ENCODE measurements at regions not wholly inside any gene's neighbourhood (a gene's known extent, or its start where the extent isn't known, plus 50 kb on each side); places are given as distances from the start of the nearest gene placed in this dataset.

DNA sequence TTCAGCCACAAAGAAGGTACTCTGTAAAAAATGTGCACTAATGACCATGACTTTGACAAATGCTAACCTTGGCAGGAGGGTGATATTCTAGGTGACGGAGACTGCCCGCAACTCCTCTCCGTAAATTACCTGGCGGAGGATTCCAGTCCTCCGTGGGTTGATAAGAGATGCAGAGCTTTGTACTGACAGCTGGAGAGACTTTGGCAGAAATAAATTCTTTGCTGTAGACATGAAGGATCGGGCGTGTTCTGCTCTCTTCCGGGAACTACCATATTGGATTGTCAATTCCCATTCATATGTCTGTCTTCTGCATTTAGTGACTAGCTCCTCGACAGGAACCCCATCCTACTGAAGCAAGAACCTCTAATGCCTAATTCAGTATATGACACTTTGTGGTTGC is 158.3 kb upstream of the KAZN start:
- no peak for DNase-seq (ENCODE audit: low read depth in 2 of 2)

DNA sequence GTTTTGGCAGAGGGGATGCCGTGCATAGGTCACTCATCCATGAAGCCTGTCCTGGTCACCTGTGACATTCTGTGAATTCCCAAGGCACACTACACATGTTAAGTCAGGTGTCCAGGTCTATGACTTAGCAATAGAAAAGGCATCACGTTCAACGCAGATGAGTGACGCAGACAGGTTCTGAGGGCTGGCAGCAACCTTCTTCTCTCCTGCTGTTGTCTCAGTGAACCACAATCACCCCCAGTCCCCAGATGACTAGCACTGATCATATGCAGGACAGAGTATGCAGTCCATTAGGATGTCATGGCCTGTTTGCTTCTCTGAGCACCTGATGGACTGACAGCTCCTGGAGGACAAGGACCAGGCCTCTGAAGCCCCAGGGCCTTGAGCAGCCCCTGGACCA is 157.8 kb upstream of the KAZN start:
- no peak for DNase-seq (ENCODE audit: low read depth in 2 of 2)

DNA sequence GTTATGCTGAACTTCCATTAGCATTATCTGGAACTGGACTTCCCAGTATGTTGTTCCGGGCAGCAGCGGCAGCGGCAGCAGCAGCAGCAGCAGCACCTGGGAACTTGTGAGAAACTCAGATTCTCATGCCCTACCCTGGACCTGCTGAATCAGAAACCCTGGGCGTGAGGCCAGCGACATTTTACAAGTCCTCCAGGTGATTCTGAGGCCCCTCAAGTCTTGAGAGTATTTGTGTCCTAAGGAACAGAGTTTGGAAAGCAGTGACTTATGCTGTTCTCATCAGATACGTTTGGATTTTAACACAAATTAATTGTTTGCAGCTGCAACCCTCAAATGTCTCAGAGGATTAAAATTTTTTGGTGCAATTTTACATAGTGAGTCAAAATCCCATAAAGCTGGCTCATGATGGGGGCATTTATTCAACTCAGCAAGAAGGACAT is 157.2 kb upstream of the KAZN start:
- no peak for DNase-seq (ENCODE audit: low read depth in 2 of 2)

GRCh38 chr1:14442669-14443068 is 155.8 kb upstream of the KAZN start:
- DNase-seq (ENCODE audit: low read depth in 2 of 2) = no peak

DNA sequence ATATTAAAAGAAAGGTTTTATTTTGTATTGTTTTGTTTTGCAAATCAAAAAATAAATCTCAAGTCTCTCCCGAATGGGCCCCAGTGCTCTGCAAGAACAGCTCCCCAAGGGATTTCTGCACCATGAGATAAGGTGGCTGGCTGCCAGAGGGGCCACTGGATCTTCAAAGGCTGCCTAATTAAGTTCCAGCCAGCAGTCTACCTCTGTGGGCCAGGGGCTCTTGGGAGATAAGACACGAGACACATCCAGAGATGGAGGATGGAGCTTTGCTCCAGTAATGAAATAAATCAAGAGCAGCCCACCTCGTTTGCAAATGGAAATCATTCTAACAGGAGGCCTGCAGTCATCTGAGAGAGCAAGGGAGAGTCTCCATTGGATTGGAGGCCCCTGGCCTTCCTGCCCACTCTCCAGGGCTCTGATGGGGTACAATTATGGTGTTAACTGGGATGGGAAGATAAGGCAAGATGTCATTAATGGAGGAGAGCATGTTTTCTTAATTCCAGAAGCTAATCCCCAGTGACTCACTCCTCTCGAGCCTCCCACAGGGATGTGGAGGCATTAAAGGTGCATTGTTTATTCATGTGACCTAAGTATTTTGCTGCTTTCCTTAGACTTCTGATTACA is 155.2 kb upstream of the KAZN start:
- DNase-seq (ENCODE audit: low read depth in 2 of 2) = no peak

- no peak for DNase-seq (ENCODE audit: low read depth in 2 of 2)
Observed at GRCh38 chr1:14451217-14451616, 147.3 kb upstream of the KAZN start.

GRCh38 chr1:14452551-14452950 is 145.9 kb upstream of the KAZN start:
- no peak for DNase-seq (ENCODE audit: low read depth in 2 of 2)

GRCh38 chr1:14460173-14460572 is 138.3 kb upstream of the KAZN start:
- no peak for DNase-seq (ENCODE audit: low read depth in 2 of 2)

DNA sequence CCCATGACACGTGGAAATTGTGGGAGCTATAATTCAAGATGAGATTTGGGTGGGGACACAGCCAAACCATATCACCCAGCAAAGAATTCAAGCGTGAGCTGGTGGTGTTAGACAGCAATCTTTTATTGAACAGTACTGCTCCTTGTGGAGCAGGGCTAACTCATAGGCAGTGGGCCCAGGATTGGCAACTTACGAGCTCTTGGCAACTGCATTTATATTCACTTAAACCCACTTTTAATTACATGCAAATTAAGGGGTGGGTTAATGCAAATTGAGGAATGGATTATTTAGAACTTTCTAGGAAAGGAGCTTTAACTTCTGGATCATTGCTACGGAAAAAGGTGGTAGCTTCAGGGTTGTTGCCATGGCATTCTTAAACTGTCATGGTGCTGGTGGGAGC is 135.6 kb upstream of the KAZN start:
- no peak for DNase-seq (ENCODE audit: low read depth in 2 of 2)

DNA sequence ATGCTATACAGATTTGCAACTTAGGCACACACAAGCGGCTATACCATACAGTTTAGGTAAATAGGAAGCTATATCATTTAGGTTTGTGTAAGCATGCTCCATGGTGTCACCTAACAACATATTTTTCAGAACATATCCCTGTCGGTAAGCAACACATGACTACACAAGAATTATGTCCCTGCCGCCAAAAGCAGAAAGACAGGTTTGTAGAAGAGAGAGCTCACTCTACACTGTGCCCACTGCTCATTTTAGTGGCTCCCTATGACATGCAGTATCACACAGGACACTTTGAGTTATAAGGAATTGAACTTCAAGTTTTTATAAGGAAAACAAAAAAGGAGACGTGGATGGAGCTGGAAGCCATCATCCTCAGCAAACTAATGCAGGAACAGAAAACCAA is 132.5 kb upstream of the KAZN start:
- no peak for DNase-seq (ENCODE audit: low read depth in 2 of 2)

GRCh38 chr1:14467112-14467511 is 131.4 kb upstream of the KAZN start:
- no peak for DNase-seq (ENCODE audit: low read depth in 2 of 2)

DNA sequence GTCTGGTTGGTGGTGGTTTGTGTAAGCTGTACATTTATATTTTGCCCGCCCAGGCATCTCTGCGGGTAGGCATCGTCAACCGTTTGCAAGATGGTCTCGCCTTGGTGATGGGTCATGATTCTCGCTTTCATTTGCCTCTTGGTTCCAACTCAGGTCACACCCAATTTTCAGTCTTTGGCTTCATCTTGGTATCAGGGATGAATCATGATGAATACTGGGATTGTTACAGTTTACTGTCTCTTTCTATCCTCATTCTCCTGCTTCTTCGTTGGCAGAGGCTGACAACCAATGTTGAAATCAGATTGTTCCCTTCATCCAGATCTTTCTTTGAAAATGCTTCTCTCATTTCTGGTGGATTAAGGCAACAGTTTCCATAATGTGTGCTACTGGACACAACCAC is 129.7 kb upstream of the KAZN start:
- DNase-seq (ENCODE audit: low read depth in 2 of 2) = no peak

DNA sequence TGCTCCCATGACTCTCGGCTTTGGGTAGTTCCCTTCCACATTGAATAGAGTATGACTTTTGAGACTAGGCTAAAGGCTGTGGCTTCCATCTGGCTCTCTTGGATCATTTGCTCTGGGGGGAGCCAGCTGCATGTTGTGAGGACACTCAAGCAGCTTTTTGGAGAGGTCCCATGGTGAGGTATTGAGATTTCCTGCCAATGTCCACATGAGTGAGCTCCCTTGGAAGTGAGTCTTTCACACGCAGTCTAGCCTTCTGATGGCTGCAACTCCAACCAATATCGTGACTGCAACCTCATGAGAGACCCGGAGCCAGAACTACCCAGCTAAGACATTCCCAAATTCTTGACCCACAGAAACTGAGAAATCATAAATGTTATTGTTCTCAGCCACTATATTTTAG is 127.7 kb upstream of the KAZN start:
- no peak for DNase-seq (ENCODE audit: low read depth in 2 of 2)

GRCh38 chr1:14474856-14475255 is 123.6 kb upstream of the KAZN start:
- DNase-seq (ENCODE audit: low read depth in 2 of 2) = no peak

GRCh38 chr1:14476170-14476955 is 122.1 kb upstream of the KAZN start:
- DNase-seq (ENCODE audit: low read depth in 2 of 2) = no peak

GRCh38 chr1:14478120-14478519 is 120.4 kb upstream of the KAZN start:
- DNase-seq (ENCODE audit: low read depth in 2 of 2) = no peak

DNA sequence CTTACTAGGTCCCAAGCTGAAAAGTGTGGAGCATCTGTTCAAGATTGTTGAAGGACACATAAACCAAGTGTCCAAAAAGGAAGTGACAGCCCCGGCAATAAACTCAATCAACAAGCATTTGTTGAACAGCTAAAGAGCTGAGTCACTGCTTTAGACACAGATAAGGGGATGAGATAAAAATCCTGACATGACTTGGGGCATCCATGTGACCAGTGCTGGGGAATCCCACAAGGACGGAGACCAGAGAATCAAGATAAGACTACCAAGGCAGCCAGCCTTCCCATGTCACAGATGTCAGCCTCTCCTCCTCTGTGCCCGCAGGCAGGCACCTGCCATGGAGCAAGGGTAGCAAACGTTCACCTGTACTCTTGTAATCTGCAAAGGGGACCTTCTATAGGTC is 118.6 kb upstream of the KAZN start:
- no peak for DNase-seq (ENCODE audit: low read depth in 2 of 2)

- no peak for DNase-seq (ENCODE audit: low read depth in 2 of 2)
Observed at GRCh38 chr1:14482784-14483450, 115.6 kb upstream of the KAZN start.

- DNase-seq (ENCODE audit: low read depth in 2 of 2) = no peak
Observed at GRCh38 chr1:14485285-14485684, 113.2 kb upstream of the KAZN start.

GRCh38 chr1:14486401-14487201 is 111.9 kb upstream of the KAZN start:
- DNase-seq (ENCODE audit: low read depth in 2 of 2) = no peak

DNA sequence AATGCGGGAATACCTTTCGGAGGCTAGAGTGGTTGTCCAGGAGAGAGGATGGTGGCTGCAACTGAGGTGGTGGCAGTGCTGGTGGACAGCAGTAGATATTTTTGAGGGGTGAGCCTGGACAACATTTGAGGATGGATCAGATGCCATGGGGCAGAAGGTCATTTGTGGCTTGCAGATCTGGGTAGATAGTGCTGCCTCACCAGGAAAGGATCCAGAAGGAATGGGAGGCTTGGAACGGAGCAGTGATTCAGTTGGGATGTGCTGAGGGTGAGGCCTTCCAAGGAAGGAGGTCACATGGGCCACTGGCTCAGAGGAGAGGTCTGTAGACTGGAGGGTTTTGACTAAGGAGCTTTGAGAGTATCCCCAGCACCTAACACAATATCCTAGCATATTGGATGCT is 110.8 kb upstream of the KAZN start:
- DNase-seq (ENCODE audit: low read depth in 2 of 2) = no peak

GRCh38 chr1:14494911-14495310 is 103.6 kb upstream of the KAZN start:
- no peak for DNase-seq (ENCODE audit: low read depth in 2 of 2)

Data from dermis microvascular lymphatic vessel endothelial cell (primary cell).